GM12878 (cell line): ENCODE measurements at regions not wholly inside any gene's neighbourhood (a gene's known extent, or its start where the extent isn't known, plus 50 kb on each side); places are given as distances from the start of the nearest gene placed in this dataset.
"Not testable (repeated sequence)": the region's sequence is repeated elsewhere in the genome, so short reads cannot be mapped to it uniquely, and the experiment has no call there.

Source experiments
- ATAC-seq: fragments of 200-7000 bp; cut with Tn5 transposase; 3 replicates; pipeline ENCODE4 v1.9.1; 2020; ENCODE audit warnings: mild to moderate bottlenecking, moderate library complexity
- BruUV-seq: library from RNA; stranded (reverse); fragments of 400-500 nt; replicated peaks from 2 replicates; lab custom pipeline; 2021; lab: Mats Ljungman, UMichigan
- CTCF ChIA-PET: fragments of 300-600 bp; sonication (Branson Sonifier 250); formaldehyde crosslinking; extraction: SDS; loops from one replicate; lab custom pipeline; 2021; ENCODE audit warnings: inconsistent platforms; lab: Yijun Ruan, JAX
- POLR2A ChIA-PET: fragments of 350-600 bp; formaldehyde crosslinking; extraction: SDS; loops from one replicate; lab custom pipeline; 2021; ENCODE audit warnings: inconsistent platforms; lab: Charles Lee
- RAD21 ChIA-PET: fragments of 300-600 bp; sonication (Branson Sonifier 250); formaldehyde crosslinking; loops from one replicate; lab custom pipeline; 2023; ENCODE audit warnings: antibody characterized with exemption; ENCODE audit not compliant: unreplicated experiment; lab: Charles Lee
- SMC1A ChIA-PET: fragments of 300-600 bp; sonication (Branson Sonifier 250); formaldehyde crosslinking; loops from one replicate; lab custom pipeline; 2023; ENCODE audit not compliant: unreplicated experiment, uncharacterized antibody; lab: Charles Lee
- DNase-seq: peaks from one replicate; pipeline ENCODE4 v3.0.0-alpha.2; 2011; ENCODE audit warnings: low read depth, low spot score
- FAIRE-seq: peaks from 3 replicates; lab custom pipeline; 2011; peaks lifted over from hg19 to GRCh38; lab: Jason Lieb, UNC
- H2AFZ ChIP-seq: 2 replicates; pipeline ENCODE4 v1.6.0; 2011; ENCODE audit warnings: low read depth, low read length, control low read depth; ENCODE audit not compliant: control insufficient read depth
- H3K27ac ChIP-seq: 2 replicates; pipeline ENCODE4 v1.5.1; 2011; ENCODE audit warnings: control low read depth; ENCODE audit not compliant: control insufficient read depth, insufficient read depth
- H3K27me3 ChIP-seq, 2 experiments: replicated peaks in 1 of 2; 2 replicates each; pipeline versions ENCODE4 v1.6.0 to v1.6.1; 2011; ENCODE audit warnings: low read length in 1 of 2; ENCODE audit not compliant: control insufficient read depth in 2 of 2, insufficient read depth in 2 of 2
- H3K36me3 ChIP-seq, 2 experiments: 2 replicates each; pipeline ENCODE4 v1.5.1; 2011; ENCODE audit warnings: low read length in 1 of 2; ENCODE audit not compliant: control insufficient read depth in 2 of 2, insufficient read depth in 2 of 2
- H3K4me1 ChIP-seq: 2 replicates; pipeline ENCODE4 v1.6.1; 2011; ENCODE audit warnings: mild to moderate bottlenecking, low read length, moderate library complexity, mixed read lengths; ENCODE audit not compliant: control insufficient read depth, insufficient read depth
- H3K4me2 ChIP-seq: 2 replicates; pipeline ENCODE4 v1.6.0; 2011; ENCODE audit warnings: control low read depth; ENCODE audit not compliant: control insufficient read depth, insufficient read depth
- H3K4me3 ChIP-seq: fragments of 200-600 bp; sonication (generic); 2 replicates; pipeline ENCODE4 v1.5.1; 2016
- H3K79me2 ChIP-seq: 2 replicates; pipeline ENCODE4 v1.6.0; 2011; ENCODE audit warnings: low read length; ENCODE audit not compliant: control insufficient read depth, insufficient read depth
- H3K9ac ChIP-seq: 2 replicates; pipeline ENCODE4 v1.8.0; 2011; ENCODE audit warnings: low read length, control low read depth, mixed read lengths; ENCODE audit not compliant: control insufficient read depth, insufficient read depth
- H3K9me3 ChIP-seq: replicated peaks from 3 replicates; pipeline ENCODE4 v1.5.1; 2011; ENCODE audit warnings: mild to moderate bottlenecking, low read length; ENCODE audit not compliant: control insufficient read depth, insufficient read depth
- H4K20me1 ChIP-seq: 2 replicates; pipeline ENCODE4 v1.6.0; 2011; ENCODE audit not compliant: control insufficient read depth, insufficient read depth
- CBX5 ChIP-seq: sonication (generic); IDR thresholded peaks from 2 replicates; pipeline ENCODE4 v1.6.1; 2016; ENCODE audit warnings: low read depth, moderate library complexity, mild to moderate bottlenecking, inconsistent platforms
- HDAC2 ChIP-seq: fragments of 200-600 bp; sonication (generic); IDR thresholded peaks from 2 replicates; pipeline ENCODE4 v1.6.1; 2017
- HDGF ChIP-seq: fragments of 450-650 bp; IDR thresholded peaks from 2 replicates; pipeline ENCODE4 v1.6.1; 2016; ENCODE audit warnings: antibody characterized with exemption
- NR2C2 ChIP-seq: IDR thresholded peaks from 2 replicates; pipeline ENCODE4 v1.6.1; 2011; ENCODE audit warnings: borderline replicate concordance, low read depth; ENCODE audit not compliant: control insufficient read depth, insufficient read length
- TAF1 ChIP-seq: IDR thresholded peaks from 2 replicates; pipeline ENCODE4 v1.6.1; 2011; ENCODE audit warnings: mild to moderate bottlenecking, low read depth, low read length, borderline replicate concordance
- WGBS: methylation state at CpG from one replicate; pipeline ENCODE4 v1.1.6; 2016; ENCODE audit warnings: low lambda C conversion rate; ENCODE audit not compliant: insufficient replicate concordance, insufficient coverage; ENCODE audit errors: missing lambda C conversion rate; 5-methylcytosine and 5-hydroxymethylcytosine counted together
- in situ Hi-C: fragments of 300-500 bp; cut with MboI; formaldehyde crosslinking; loops from 9 replicates; pipeline ENCODE4 v1.14.3; 2018; ENCODE audit warnings: mixed read lengths
- intact Hi-C: fragments of 100-400 bp; cut with micrococcal nuclease; formaldehyde crosslinking; loops from one replicate; pipeline ENCODE4 v1.14.2; 2022; ENCODE audit not compliant: unreplicated experiment
- TF ChIP-seq, protein P1 (sequence below): IDR thresholded peaks from 2 replicates; pipeline ENCODE4 v1.6.1; 2012; ENCODE audit warnings: low read depth, low read length, improper control_type of control experiment
- TF ChIP-seq, protein P2 (sequence below): fragments of 150-350 bp; IDR thresholded peaks from 2 replicates; pipeline ENCODE4 v1.6.1; 2014; ENCODE audit warnings: mild to moderate bottlenecking, low read depth, low read length

DNA sequence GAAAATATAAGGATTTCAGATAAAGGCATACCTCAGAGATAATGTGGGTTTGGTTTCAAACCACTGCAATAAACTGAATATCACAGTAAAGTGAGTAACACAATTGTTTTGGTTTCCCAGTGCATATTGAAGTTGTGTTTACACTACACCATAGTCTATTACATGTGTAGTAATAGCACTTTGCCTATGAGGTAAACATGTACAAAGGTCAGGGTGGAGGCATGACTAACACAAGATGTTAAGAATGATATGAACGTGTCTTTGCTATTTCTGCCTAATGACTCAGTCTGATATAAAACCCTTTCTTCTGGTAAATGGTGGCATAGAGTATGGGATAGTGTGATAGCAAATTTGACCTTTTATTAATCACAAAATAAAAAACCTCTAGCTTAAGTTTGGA lies 621.5 kb upstream of the ADGRL2 start:
- CTCF ChIA-PET: no interaction called here
- in situ Hi-C loops (no loop called here), intact Hi-C loops (no loop called here)
- Histone ChIP-seq H3K79me2 (no peaks in the 10 kb centered on the region), H3K9ac (no peak overlapping the region), H4K20me1 (no peaks in the 10 kb centered on the region), H3K27ac (no peak overlapping the region), H2AFZ (no peak overlapping the region), H3K4me2 (no peak overlapping the region), H3K4me1 (no peaks in the 10 kb centered on the region), H3K27me3 (no peaks in the 10 kb centered on the region), H3K36me3 (no peaks in the 10 kb centered on the region), H3K4me3 (no peak overlapping the region), H3K9me3 (no peaks in the 10 kb centered on the region)
- RAD21 ChIA-PET: no interaction called here
- POLR2A ChIA-PET: no interaction called here
- 40% methylated on average over 1 of the region's 1 CpG for WGBS
- no peak for DNase-seq
- ATAC-seq: no peak
- no TSS peak for BruUV-seq
- no peak for FAIRE-seq
- SMC1A ChIA-PET: no interaction called here
- TF ChIP-seq TAF1 (no peak), NR2C2 (no peak), CBX5 (no peak), HDGF (no peak), HDAC2 (no peak)
- TF ChIP-seq, protein P1, sequence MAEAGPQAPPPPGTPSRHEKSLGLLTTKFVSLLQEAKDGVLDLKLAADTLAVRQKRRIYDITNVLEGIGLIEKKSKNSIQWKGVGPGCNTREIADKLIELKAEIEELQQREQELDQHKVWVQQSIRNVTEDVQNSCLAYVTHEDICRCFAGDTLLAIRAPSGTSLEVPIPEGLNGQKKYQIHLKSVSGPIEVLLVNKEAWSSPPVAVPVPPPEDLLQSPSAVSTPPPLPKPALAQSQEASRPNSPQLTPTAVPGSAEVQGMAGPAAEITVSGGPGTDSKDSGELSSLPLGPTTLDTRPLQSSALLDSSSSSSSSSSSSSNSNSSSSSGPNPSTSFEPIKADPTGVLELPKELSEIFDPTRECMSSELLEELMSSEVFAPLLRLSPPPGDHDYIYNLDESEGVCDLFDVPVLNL: no peak
- TF ChIP-seq, protein P2, sequence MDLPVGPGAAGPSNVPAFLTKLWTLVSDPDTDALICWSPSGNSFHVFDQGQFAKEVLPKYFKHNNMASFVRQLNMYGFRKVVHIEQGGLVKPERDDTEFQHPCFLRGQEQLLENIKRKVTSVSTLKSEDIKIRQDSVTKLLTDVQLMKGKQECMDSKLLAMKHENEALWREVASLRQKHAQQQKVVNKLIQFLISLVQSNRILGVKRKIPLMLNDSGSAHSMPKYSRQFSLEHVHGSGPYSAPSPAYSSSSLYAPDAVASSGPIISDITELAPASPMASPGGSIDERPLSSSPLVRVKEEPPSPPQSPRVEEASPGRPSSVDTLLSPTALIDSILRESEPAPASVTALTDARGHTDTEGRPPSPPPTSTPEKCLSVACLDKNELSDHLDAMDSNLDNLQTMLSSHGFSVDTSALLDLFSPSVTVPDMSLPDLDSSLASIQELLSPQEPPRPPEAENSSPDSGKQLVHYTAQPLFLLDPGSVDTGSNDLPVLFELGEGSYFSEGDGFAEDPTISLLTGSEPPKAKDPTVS: no peak

DNA sequence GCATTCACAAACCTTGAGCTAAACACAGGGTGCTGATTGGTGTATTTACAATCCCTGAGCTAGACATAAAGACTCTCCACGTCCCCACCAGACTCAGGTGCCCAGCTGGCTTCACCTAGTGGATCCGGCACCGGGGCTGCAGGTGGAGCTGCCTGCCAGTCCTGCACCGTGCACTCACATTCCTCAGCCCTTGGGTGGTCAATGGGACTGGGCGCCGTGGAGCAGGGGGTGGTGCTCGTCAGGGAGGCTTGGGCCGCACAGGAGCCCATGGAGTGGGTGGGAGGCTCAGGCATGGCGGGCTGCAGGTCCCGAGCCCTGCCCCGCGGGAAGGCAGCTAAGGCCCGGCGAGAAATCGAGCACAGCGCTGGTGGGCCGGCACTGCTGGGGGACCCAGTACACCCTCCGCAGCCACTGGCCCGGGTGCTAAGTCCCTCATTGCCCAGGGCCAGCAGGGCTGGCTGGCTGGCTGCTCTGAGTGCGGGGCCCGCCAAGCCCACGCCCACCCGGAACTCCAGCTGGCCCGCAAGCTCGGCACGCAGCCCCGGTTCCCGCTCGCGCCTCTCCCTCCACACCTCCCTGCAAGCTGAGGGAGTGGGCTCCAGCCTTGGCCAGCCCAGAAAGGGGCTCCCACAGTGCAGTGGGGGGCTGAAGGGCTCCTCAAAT lies 622.2 kb upstream of the ADGRL2 start:
- FAIRE-seq, H3K4me3 ChIP-seq, H3K27me3 ChIP-seq, H3K36me3 ChIP-seq, intact Hi-C loops, DNase-seq, H3K9me3 ChIP-seq, POLR2A ChIA-PET, ATAC-seq, H2AFZ ChIP-seq, H3K4me2 ChIP-seq, RAD21 ChIA-PET, H4K20me1 ChIP-seq, H3K9ac ChIP-seq, H3K4me1 ChIP-seq, SMC1A ChIA-PET, H3K27ac ChIP-seq, BruUV-seq, in situ Hi-C loops, H3K79me2 ChIP-seq, CTCF ChIA-PET: not testable (repeated sequence)
- 70% methylated on average over 25 of the region's 30 CpGs for WGBS
